ENCODE measurements at regions not wholly inside any gene's neighbourhood (a gene's known extent, or its start where the extent isn't known, plus 50 kb on each side); places are given as distances from the start of the nearest gene placed in this dataset.

GRCh38 chr1:94319319-94320102 is 82.1 kb upstream of the ARHGAP29 start:
- TF ChIP-seq ZFP3 (CRISPR knock-in tag; IDR thresholded peaks at IDR 0.05), result no peak
- TF ChIP-seq RARB (CRISPR knock-in tag; IDR thresholded peaks at IDR 0.05), result no peak
- TF ChIP-seq, protein P1, sequence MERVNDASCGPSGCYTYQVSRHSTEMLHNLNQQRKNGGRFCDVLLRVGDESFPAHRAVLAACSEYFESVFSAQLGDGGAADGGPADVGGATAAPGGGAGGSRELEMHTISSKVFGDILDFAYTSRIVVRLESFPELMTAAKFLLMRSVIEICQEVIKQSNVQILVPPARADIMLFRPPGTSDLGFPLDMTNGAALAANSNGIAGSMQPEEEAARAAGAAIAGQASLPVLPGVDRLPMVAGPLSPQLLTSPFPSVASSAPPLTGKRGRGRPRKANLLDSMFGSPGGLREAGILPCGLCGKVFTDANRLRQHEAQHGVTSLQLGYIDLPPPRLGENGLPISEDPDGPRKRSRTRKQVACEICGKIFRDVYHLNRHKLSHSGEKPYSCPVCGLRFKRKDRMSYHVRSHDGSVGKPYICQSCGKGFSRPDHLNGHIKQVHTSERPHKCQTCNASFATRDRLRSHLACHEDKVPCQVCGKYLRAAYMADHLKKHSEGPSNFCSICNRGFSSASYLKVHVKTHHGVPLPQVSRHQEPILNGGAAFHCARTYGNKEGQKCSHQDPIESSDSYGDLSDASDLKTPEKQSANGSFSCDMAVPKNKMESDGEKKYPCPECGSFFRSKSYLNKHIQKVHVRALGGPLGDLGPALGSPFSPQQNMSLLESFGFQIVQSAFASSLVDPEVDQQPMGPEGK (CRISPR knock-in tag; IDR thresholded peaks at IDR 0.05; ENCODE audit: borderline replicate concordance), result no peak
- TF ChIP-seq CSDC2 (CRISPR knock-in tag; IDR thresholded peaks at IDR 0.05), result no peak
- TF ChIP-seq ZC3H10 (CRISPR knock-in tag; IDR thresholded peaks at IDR 0.05), result no peak
- no peak for TF ChIP-seq ZNF70 (CRISPR knock-in tag; IDR thresholded peaks at IDR 0.05)
- no peak for TF ChIP-seq ZFP30 (CRISPR knock-in tag; IDR thresholded peaks at IDR 0.05)
- no peak for TF ChIP-seq BACH2 (CRISPR knock-in tag; IDR thresholded peaks at IDR 0.05; ENCODE audit: borderline replicate concordance)
- no peak for TF ChIP-seq ISL1 (CRISPR knock-in tag; IDR thresholded peaks at IDR 0.05)
- TF ChIP-seq ZNF565 (CRISPR knock-in tag; conservative IDR thresholded peaks at IDR 0.05; ENCODE audit: low read depth), result no peak
- no peak for TF ChIP-seq PPARA (CRISPR knock-in tag; IDR thresholded peaks at IDR 0.05; ENCODE audit: borderline replicate concordance)
- TF ChIP-seq ESRRG (CRISPR knock-in tag; IDR thresholded peaks at IDR 0.05), result no peak
- TF ChIP-seq CREB5 (CRISPR knock-in tag; IDR thresholded peaks at IDR 0.05; ENCODE audit: low read depth), result no peak
- TF ChIP-seq, protein P2, sequence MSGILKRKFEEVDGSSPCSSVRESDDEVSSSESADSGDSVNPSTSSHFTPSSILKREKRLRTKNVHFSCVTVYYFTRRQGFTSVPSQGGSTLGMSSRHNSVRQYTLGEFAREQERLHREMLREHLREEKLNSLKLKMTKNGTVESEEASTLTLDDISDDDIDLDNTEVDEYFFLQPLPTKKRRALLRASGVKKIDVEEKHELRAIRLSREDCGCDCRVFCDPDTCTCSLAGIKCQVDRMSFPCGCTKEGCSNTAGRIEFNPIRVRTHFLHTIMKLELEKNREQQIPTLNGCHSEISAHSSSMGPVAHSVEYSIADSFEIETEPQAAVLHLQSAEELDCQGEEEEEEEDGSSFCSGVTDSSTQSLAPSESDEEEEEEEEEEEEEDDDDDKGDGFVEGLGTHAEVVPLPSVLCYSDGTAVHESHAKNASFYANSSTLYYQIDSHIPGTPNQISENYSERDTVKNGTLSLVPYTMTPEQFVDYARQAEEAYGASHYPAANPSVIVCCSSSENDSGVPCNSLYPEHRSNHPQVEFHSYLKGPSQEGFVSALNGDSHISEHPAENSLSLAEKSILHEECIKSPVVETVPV (CRISPR knock-in tag; IDR thresholded peaks at IDR 0.05), result no peak
- TF ChIP-seq TOX (CRISPR knock-in tag; IDR thresholded peaks at IDR 0.05; ENCODE audit: borderline replicate concordance), result no peak
- TF ChIP-seq OSR1 (CRISPR knock-in tag; IDR thresholded peaks at IDR 0.05), result no peak
- TF ChIP-seq, protein P3, sequence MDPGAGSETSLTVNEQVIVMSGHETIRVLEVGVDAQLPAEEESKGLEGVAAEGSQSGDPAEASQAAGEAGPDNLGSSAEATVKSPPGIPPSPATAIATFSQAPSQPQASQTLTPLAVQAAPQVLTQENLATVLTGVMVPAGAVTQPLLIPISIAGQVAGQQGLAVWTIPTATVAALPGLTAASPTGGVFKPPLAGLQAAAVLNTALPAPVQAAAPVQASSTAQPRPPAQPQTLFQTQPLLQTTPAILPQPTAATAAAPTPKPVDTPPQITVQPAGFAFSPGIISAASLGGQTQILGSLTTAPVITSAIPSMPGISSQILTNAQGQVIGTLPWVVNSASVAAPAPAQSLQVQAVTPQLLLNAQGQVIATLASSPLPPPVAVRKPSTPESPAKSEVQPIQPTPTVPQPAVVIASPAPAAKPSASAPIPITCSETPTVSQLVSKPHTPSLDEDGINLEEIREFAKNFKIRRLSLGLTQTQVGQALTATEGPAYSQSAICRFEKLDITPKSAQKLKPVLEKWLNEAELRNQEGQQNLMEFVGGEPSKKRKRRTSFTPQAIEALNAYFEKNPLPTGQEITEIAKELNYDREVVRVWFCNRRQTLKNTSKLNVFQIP (CRISPR knock-in tag; IDR thresholded peaks at IDR 0.05; ENCODE audit: borderline replicate concordance, low read depth), result no peak
- no peak for TF ChIP-seq ARNTL (CRISPR knock-in tag; IDR thresholded peaks at IDR 0.05; ENCODE audit: borderline replicate concordance, low read depth)
- no peak for TF ChIP-seq ZNF8 (CRISPR knock-in tag; IDR thresholded peaks at IDR 0.05)
- ATAC-seq, result no peak

DNA sequence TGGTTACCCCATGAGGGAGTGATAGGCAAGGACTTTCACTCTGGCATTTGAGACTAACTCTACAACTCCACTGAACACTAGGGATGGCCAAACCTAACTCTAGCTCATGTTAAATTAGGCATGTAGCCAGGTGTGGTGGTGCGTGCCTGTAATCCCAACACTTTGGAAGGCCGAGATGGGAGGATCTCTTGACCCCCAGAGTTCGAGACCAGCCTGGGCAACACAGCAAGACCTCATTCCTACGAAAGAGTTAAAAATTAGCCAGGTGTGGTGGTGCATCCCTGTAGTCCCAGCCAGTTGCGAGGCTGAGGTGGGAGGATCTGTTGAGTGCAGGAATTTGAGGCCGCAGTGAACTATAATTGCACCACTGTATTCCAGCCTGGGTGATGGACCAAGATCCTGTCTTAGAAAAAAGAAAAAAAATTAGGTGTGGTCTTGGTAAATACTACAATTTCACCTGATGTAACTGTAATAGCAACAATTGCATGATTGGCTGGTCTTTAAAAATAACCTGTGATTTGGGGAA is 81.2 kb upstream of the ARHGAP29 start:
- TF ChIP-seq ZNF565 (CRISPR knock-in tag; conservative IDR thresholded peaks at IDR 0.05; ENCODE audit: low read depth) (no peak), SNAI2 (CRISPR knock-in tag; IDR thresholded peaks at IDR 0.05) (no peak), TCF4 (CRISPR knock-in tag; IDR thresholded peaks at IDR 0.05; ENCODE audit: borderline replicate concordance) (no peak), ZNF70 (CRISPR knock-in tag; IDR thresholded peaks at IDR 0.05) (no peak), ZC3H10 (CRISPR knock-in tag; IDR thresholded peaks at IDR 0.05) (no peak), ZNF8 (CRISPR knock-in tag; IDR thresholded peaks at IDR 0.05) (no peak), ARNTL (CRISPR knock-in tag; IDR thresholded peaks at IDR 0.05; ENCODE audit: borderline replicate concordance, low read depth) (no peak), ZFP3 (CRISPR knock-in tag; IDR thresholded peaks at IDR 0.05) (no peak), BACH2 (CRISPR knock-in tag; IDR thresholded peaks at IDR 0.05; ENCODE audit: borderline replicate concordance) (no peak), GLIS3 (CRISPR knock-in tag; IDR thresholded peaks at IDR 0.05) (no peak), ZFP30 (CRISPR knock-in tag; IDR thresholded peaks at IDR 0.05) (no peak), ISL1 (CRISPR knock-in tag; IDR thresholded peaks at IDR 0.05) (no peak), PPARA (CRISPR knock-in tag; IDR thresholded peaks at IDR 0.05; ENCODE audit: borderline replicate concordance) (no peak), OSR1 (CRISPR knock-in tag; IDR thresholded peaks at IDR 0.05) (no peak), CSDC2 (CRISPR knock-in tag; IDR thresholded peaks at IDR 0.05) (no peak), ESRRG (CRISPR knock-in tag; IDR thresholded peaks at IDR 0.05) (no peak), CREB5 (CRISPR knock-in tag; IDR thresholded peaks at IDR 0.05; ENCODE audit: low read depth) (no peak), RARB (CRISPR knock-in tag; IDR thresholded peaks at IDR 0.05) (no peak)
- TF ChIP-seq, protein P1 (CRISPR knock-in tag; IDR thresholded peaks at IDR 0.05; ENCODE audit: borderline replicate concordance), result no peak
- TF ChIP-seq, protein P3 (CRISPR knock-in tag; IDR thresholded peaks at IDR 0.05; ENCODE audit: borderline replicate concordance, low read depth), result no peak
- no peak for ATAC-seq

All from SK-N-SH treated with all-trans-retinoic acid at 6 μM for 48 hours (cell line).